Prostate gland (tissue), 2 donors: ENCODE measurements at regions not wholly inside any gene's neighbourhood (a gene's known extent, or its start where the extent isn't known, plus 50 kb on each side); places are given as distances from the start of the nearest gene placed in this dataset.

Experiments used
- POLR2AphosphoS5 ChIP-seq: sonication (generic); formaldehyde crosslinking; IDR thresholded peaks from one replicate; pipeline ENCODE4 v1.6.1; 2017; ENCODE audit warnings: antibody characterized with exemption
- TF ChIP-seq, protein P1 (sequence below), 4 experiments: fragments of 200-600 bp in 2 of 4; fragments of 450-650 bp in 2 of 4; sonication (generic) in 2 of 4; IDR thresholded peaks; 1 replicate in 3 of 4; 2 replicates in 1 of 4; pipeline ENCODE4 v1.5.1; 2016 to 2019; ENCODE audit warnings: antibody characterized with exemption in 4 of 4, mild to moderate bottlenecking in 2 of 4, moderate library complexity in 2 of 4

GRCh38 chr10:59435707-59436106, 73.4 kb upstream of the FAM13C start:
- TF ChIP-seq, protein P1, sequence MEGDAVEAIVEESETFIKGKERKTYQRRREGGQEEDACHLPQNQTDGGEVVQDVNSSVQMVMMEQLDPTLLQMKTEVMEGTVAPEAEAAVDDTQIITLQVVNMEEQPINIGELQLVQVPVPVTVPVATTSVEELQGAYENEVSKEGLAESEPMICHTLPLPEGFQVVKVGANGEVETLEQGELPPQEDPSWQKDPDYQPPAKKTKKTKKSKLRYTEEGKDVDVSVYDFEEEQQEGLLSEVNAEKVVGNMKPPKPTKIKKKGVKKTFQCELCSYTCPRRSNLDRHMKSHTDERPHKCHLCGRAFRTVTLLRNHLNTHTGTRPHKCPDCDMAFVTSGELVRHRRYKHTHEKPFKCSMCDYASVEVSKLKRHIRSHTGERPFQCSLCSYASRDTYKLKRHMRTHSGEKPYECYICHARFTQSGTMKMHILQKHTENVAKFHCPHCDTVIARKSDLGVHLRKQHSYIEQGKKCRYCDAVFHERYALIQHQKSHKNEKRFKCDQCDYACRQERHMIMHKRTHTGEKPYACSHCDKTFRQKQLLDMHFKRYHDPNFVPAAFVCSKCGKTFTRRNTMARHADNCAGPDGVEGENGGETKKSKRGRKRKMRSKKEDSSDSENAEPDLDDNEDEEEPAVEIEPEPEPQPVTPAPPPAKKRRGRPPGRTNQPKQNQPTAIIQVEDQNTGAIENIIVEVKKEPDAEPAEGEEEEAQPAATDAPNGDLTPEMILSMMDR (IDR thresholded peaks at IDR 0.05) = no peak
- TF ChIP-seq POLR2AphosphoS5 = no peak
